Spleen (tissue), 7 donors: ENCODE measurements at regions not wholly inside any gene's neighbourhood (a gene's known extent, or its start where the extent isn't known, plus 50 kb on each side); places are given as distances from the start of the nearest gene placed in this dataset.

ENCODE experiments used
- POLR2A ChIP-seq, 3 donors: fragments of 450-650 bp; IDR thresholded peaks; one replicate each; pipeline ENCODE4 v1.5.1; 2017; ENCODE audit warnings: antibody characterized with exemption in 3 of 3, mild to moderate bottlenecking in 1 of 3
- POLR2AphosphoS5 ChIP-seq, 3 donors: sonication (generic); formaldehyde crosslinking; IDR thresholded peaks; one replicate each; pipeline ENCODE4 v1.5.1; 2017; ENCODE audit warnings: antibody characterized with exemption in 3 of 3
- TF ChIP-seq, protein P1 (sequence below), 11 experiments: fragments of 200-600 bp in 7 of 11; fragments of 450-650 bp in 4 of 11; sonication (generic) in 4 of 11; IDR thresholded peaks in 8 of 11; conservative IDR thresholded peaks in 3 of 11; 1 replicate in 7 of 11; 2 replicates in 4 of 11; pipeline versions ENCODE4 v1.4.0 to v1.8.0; 2016 to 2021; ENCODE audit warnings: antibody characterized with exemption in 11 of 11, inconsistent platforms in 4 of 11, mild to moderate bottlenecking in 1 of 11
- donor health status: DM: no; HTN: no; CAD: no; lungs with moderate emphysema.
- donor health status: DM: no; HTN: no; CAD: no.
- donor health status: DM: no; HTN: no; CAD: no.

DNA sequence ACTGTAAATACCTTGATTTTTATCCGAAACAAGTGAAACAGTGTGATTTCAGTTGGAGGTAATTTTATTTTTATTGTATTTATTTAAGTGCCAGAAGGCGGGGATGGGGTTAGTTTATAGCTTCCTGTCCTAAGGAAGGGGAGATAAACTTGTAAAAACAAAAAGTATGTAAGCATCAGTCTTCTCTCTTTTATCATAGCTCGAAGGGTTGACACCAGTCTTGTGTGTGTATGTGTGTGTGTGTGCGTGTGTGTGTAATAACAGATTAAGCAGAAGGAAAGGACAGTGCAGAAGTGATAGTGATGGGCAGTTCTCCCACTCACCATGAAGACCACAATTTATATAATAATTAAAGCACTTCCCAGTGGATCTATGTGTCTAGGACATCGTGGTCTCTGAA, 793.3 kb downstream of the PLCL1 start:
- no peak for TF ChIP-seq POLR2AphosphoS5 (IDR thresholded peaks at IDR 0.05)
- TF ChIP-seq POLR2A (IDR thresholded peaks at IDR 0.05), result no peak
- TF ChIP-seq, protein P1, sequence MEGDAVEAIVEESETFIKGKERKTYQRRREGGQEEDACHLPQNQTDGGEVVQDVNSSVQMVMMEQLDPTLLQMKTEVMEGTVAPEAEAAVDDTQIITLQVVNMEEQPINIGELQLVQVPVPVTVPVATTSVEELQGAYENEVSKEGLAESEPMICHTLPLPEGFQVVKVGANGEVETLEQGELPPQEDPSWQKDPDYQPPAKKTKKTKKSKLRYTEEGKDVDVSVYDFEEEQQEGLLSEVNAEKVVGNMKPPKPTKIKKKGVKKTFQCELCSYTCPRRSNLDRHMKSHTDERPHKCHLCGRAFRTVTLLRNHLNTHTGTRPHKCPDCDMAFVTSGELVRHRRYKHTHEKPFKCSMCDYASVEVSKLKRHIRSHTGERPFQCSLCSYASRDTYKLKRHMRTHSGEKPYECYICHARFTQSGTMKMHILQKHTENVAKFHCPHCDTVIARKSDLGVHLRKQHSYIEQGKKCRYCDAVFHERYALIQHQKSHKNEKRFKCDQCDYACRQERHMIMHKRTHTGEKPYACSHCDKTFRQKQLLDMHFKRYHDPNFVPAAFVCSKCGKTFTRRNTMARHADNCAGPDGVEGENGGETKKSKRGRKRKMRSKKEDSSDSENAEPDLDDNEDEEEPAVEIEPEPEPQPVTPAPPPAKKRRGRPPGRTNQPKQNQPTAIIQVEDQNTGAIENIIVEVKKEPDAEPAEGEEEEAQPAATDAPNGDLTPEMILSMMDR (IDR thresholded peaks at IDR 0.05 in 8 of 11, conservative IDR thresholded peaks at IDR 0.05 in 3 of 11), result no peak
